Tibial nerve (tissue), 3 donors: ENCODE measurements at regions not wholly inside any gene's neighbourhood (a gene's known extent, or its start where the extent isn't known, plus 50 kb on each side); places are given as distances from the start of the nearest gene placed in this dataset.

ENCODE experiments used
- POLR2A ChIP-seq, 2 donors: fragments of 450-650 bp; IDR thresholded peaks; one replicate each; pipeline ENCODE4 v1.6.1; 2017; ENCODE audit warnings: antibody characterized with exemption in 2 of 2, mild to moderate bottlenecking in 2 of 2, moderate library complexity in 2 of 2
- TF ChIP-seq, protein P1 (sequence below), 5 experiments: fragments of 200-600 bp in 3 of 5; fragments of 450-650 bp in 2 of 5; sonication (generic) in 3 of 5; IDR thresholded peaks; one replicate each; pipeline ENCODE4 v1.5.1; 2016 to 2019; ENCODE audit warnings: antibody characterized with exemption in 5 of 5, mild to moderate bottlenecking in 3 of 5, moderate library complexity in 2 of 5

DNA sequence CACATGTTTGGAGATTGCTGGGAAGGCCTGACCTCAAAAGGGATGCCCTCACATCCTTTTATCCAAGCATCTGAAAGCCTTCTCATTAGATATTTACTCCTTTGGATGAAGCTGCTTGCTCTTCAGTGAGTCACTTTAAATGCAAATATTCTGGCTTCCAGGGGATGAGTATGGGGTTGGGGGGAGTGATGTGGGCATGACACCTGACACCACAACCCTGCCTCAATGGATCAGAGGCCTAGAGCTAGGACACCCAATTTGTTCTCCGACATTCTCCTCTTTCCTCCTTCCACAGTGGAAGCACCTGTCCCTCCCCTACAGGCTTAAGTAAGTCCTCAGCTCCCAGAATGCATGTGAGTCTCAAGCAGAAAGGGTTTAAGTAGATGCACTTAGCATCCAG lies 238.3 kb downstream of the OMA1 start:
- TF ChIP-seq, protein P1, sequence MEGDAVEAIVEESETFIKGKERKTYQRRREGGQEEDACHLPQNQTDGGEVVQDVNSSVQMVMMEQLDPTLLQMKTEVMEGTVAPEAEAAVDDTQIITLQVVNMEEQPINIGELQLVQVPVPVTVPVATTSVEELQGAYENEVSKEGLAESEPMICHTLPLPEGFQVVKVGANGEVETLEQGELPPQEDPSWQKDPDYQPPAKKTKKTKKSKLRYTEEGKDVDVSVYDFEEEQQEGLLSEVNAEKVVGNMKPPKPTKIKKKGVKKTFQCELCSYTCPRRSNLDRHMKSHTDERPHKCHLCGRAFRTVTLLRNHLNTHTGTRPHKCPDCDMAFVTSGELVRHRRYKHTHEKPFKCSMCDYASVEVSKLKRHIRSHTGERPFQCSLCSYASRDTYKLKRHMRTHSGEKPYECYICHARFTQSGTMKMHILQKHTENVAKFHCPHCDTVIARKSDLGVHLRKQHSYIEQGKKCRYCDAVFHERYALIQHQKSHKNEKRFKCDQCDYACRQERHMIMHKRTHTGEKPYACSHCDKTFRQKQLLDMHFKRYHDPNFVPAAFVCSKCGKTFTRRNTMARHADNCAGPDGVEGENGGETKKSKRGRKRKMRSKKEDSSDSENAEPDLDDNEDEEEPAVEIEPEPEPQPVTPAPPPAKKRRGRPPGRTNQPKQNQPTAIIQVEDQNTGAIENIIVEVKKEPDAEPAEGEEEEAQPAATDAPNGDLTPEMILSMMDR (IDR thresholded peaks at IDR 0.05) = no peak
- no peak for TF ChIP-seq POLR2A (IDR thresholded peaks at IDR 0.05)
